B cell (primary cell): ENCODE measurements at regions not wholly inside any gene's neighbourhood (a gene's known extent, or its start where the extent isn't known, plus 50 kb on each side); places are given as distances from the start of the nearest gene placed in this dataset.

Source experiments
- ATAC-seq: fragments of 200-7000 bp; cut with Tn5 transposase; one replicate; pipeline ENCODE4 v1.10.0; 2021; ENCODE audit warnings: low read depth, mild to moderate bottlenecking, moderate number of reproducible peaks, moderate library complexity
- CTCF ChIA-PET: fragments of 350-600 bp; sonication (Branson Sonifier 250); formaldehyde crosslinking; loops from one replicate; lab custom pipeline; 2021; ENCODE audit warnings: antibody characterized with exemption, inconsistent platforms; lab: Charles Lee
- POLR2A ChIA-PET: fragments of 350-600 bp; sonication (Branson Sonifier 250); formaldehyde crosslinking; loops from one replicate; lab custom pipeline; 2021; ENCODE audit warnings: antibody characterized with exemption; lab: Charles Lee
- DNase-seq: peaks from one replicate; pipeline ENCODE4 v3.0.0; 2013
- H2AFZ ChIP-seq: 2 replicates; pipeline ENCODE4 v1.6.1; 2012; ENCODE audit warnings: mild to moderate bottlenecking, low read depth, low read length; ENCODE audit not compliant: insufficient read depth, poor library complexity, severe bottlenecking
- H3K27ac ChIP-seq, 2 donors: 1 replicate in 1 of 2; 2 replicates in 1 of 2; pipeline ENCODE4 v1.5.1; 2012 to 2013; ENCODE audit warnings: low read length in 2 of 2, mild to moderate bottlenecking in 2 of 2, moderate library complexity in 1 of 2
- H3K27me3 ChIP-seq, 4 experiments: fragments of 200-600 bp in 1 of 4; sonication (generic) in 1 of 4; replicated peaks in 1 of 4; 1 replicate in 2 of 4; 2 replicates in 2 of 4; pipeline versions ENCODE4 v1.6.1 to v1.7.0; 2013 to 2016; ENCODE audit warnings: low read length in 3 of 4, mild to moderate bottlenecking in 2 of 4, mixed read lengths in 1 of 4, moderate library complexity in 1 of 4; ENCODE audit not compliant: insufficient read depth in 4 of 4, control insufficient read depth in 3 of 4; ENCODE audit errors: control extremely low read depth in 1 of 4
- H3K36me3 ChIP-seq, 2 experiments: replicated peaks in 1 of 2; 1 replicate in 1 of 2; 2 replicates in 1 of 2; pipeline versions ENCODE4 v1.6.1 to v1.7.1; 2013; ENCODE audit warnings: low read length in 1 of 2; ENCODE audit not compliant: insufficient read depth in 2 of 2, control insufficient read depth in 1 of 2; ENCODE audit errors: control extremely low read depth in 1 of 2, extremely low read depth in 1 of 2
- H3K4me1 ChIP-seq, 2 donors: fragments of 200-600 bp in 1 of 2; sonication (generic) in 1 of 2; 1 replicate in 1 of 2; 2 replicates in 1 of 2; pipeline versions ENCODE4 v1.5.1 to v1.6.1; 2013 to 2017; ENCODE audit warnings: low read length in 2 of 2; ENCODE audit not compliant: control insufficient read depth in 2 of 2, insufficient read depth in 2 of 2
- H3K4me2 ChIP-seq: replicated peaks from 2 replicates; pipeline ENCODE3; 2012; ENCODE audit warnings: mild to moderate bottlenecking, low read depth, low read length; ENCODE audit not compliant: poor library complexity, severe bottlenecking
- H3K4me3 ChIP-seq, 5 experiments: fragments of 200-600 bp in 1 of 5; sonication (generic) in 1 of 5; 1 replicate in 3 of 5; 2 replicates in 2 of 5; pipeline versions ENCODE4 v1.5.1 to v1.7.0; 2011 to 2016; ENCODE audit warnings: low read length in 4 of 5, mild to moderate bottlenecking in 4 of 5, low read depth in 2 of 5, control low read depth in 1 of 5, moderate library complexity in 1 of 5; ENCODE audit not compliant: insufficient read depth in 1 of 5; ENCODE audit errors: control extremely low read depth in 1 of 5, extremely low read depth in 1 of 5
- H3K79me2 ChIP-seq: fragments of 200-600 bp; sonication (generic); one replicate; pipeline ENCODE4 v1.6.0; 2016; ENCODE audit warnings: low read length; ENCODE audit not compliant: control insufficient read depth, insufficient read depth
- H3K9ac ChIP-seq: fragments of 200-600 bp; sonication (generic); 2 replicates; pipeline ENCODE4 v1.6.1; 2017; ENCODE audit warnings: mild to moderate bottlenecking, low read length, moderate library complexity
- H3K9me3 ChIP-seq, 3 donors: one replicate each; pipeline versions ENCODE4 v1.6.1 to v1.7.1; 2013; ENCODE audit warnings: low read length in 2 of 3; ENCODE audit not compliant: control insufficient read depth in 2 of 3, insufficient read depth in 1 of 3; ENCODE audit errors: control extremely low read depth in 1 of 3
- H4K20me1 ChIP-seq: 2 replicates; pipeline ENCODE4 v1.6.0; 2012; ENCODE audit warnings: mild to moderate bottlenecking, low read length; ENCODE audit not compliant: insufficient read depth, control insufficient read depth, poor library complexity, severe bottlenecking
- H3K27ac Mint-ChIP-seq: one replicate; pipeline ENCODE4 v1.8.0; 2021; ENCODE audit warnings: mixed read lengths
- H3K27me3 Mint-ChIP-seq: one replicate; pipeline ENCODE4 v1.8.0; 2021; ENCODE audit warnings: mixed read lengths
- H3K4me1 Mint-ChIP-seq: one replicate; pipeline ENCODE4 v1.8.0; 2021; ENCODE audit warnings: mixed read lengths
- H3K4me3 Mint-ChIP-seq: one replicate; pipeline ENCODE4 v1.8.0; 2021; ENCODE audit warnings: mixed read lengths
- H3K9me3 Mint-ChIP-seq: one replicate; pipeline ENCODE4 v1.8.0; 2022; ENCODE audit warnings: mixed read lengths; ENCODE audit not compliant: insufficient read depth
- CTCF ChIP-seq: fragments of 200-600 bp; IDR thresholded peaks from one replicate; pipeline ENCODE4 v1.8.0; 2022; ENCODE audit warnings: antibody characterized with exemption, mild to moderate bottlenecking
- EZH2 ChIP-seq: IDR thresholded peaks from 2 replicates; pipeline ENCODE4 v1.6.1; 2012; ENCODE audit warnings: borderline replicate concordance, low read depth, mild to moderate bottlenecking, moderate library complexity, low read length; ENCODE audit not compliant: insufficient read depth, poor library complexity, severe bottlenecking
- WGBS: methylation state at CpG from one replicate; pipeline ENCODE4 v1.1.5; 2013; ENCODE audit warnings: missing lambda C conversion rate; ENCODE audit not compliant: insufficient coverage; 5-methylcytosine and 5-hydroxymethylcytosine counted together
- intact Hi-C: fragments of 100-400 bp; cut with micrococcal nuclease; formaldehyde crosslinking; loops from one replicate; pipeline ENCODE4 v1.10.0; 2022

DNA sequence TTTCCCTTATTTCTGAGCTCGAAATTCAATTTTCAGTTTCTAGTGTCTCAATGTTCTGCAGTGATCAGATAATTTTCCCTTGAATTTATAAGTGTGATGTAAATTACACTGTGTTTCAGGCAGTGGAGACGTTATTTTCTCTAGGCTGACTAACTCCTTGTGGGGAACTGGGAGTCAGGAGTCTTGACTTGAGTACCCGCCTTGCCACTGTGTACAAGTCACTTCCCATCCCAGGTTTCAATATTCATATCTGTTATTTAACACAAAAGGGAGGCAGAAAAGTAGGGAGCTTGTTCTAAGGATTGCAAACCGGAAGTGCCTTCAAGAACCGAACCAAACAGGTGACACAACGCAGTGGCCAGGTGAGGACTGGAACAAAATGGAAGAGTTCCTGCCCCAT lies 196.5 kb downstream of the MEX3B start:
- no peak overlapping the region for H3K27ac ChIP-seq
- no peaks in the 10 kb centered on the region for H3K9me3 ChIP-seq
- intact Hi-C loops: no loop called here
- H3K9ac ChIP-seq: no peak overlapping the region
- CTCF ChIA-PET: no interaction called here
- no peaks in the 10 kb centered on the region for H3K36me3 ChIP-seq
- H3K4me2 ChIP-seq: no peak overlapping the region
- TF ChIP-seq EZH2: no peak
- no peak for TF ChIP-seq CTCF
- H3K79me2 ChIP-seq: no peaks in the 10 kb centered on the region
- no peaks in the 10 kb centered on the region for H3K4me1 ChIP-seq
- Mint-ChIP-seq H3K27me3 (peaks cover 19% of the 10 kb centered on the region), H3K4me3 (no peak overlapping the region), H3K27ac (no peak overlapping the region), H3K9me3 (no peaks in the 10 kb centered on the region), H3K4me1 (no peaks in the 10 kb centered on the region)
- ATAC-seq (no peak), DNase-seq (no peak)
- H3K4me3 ChIP-seq: no peak overlapping the region
- H4K20me1 ChIP-seq: no peaks in the 10 kb centered on the region
- 83% methylated on average over 4 of the region's 6 CpGs for WGBS
- no peak overlapping the region for H2AFZ ChIP-seq
- POLR2A ChIA-PET: no interaction called here
- H3K27me3 ChIP-seq: no peaks in the 10 kb centered on the region

DNA sequence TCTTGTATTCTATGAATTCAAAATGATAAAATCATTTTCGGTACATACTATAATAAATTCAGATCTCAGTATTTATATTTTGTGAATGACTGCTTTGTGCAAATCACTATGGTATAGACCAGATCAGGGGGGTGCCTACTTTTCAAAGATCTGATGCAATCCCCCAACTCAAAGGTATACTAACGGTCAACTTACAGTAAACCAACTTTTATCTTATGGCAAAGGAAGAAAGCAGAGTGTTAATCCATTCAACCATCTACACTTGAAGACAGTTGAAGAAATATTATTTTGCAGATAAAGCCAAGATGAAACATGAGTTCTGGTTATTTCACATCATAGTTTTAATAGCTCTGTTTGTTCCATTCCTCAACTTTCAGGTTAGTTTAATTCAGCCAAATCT lies 197.1 kb downstream of the MEX3B start:
- no peaks in the 10 kb centered on the region for H3K79me2 ChIP-seq
- H3K9me3 ChIP-seq: no peaks in the 10 kb centered on the region
- no peaks in the 10 kb centered on the region for H3K4me1 ChIP-seq
- H3K4me3 ChIP-seq: no peak overlapping the region
- ChIA-PET POLR2A (no interaction called here), CTCF (no interaction called here)
- ATAC-seq: no peak
- no CpG with 5 or more reads among the region's 2 CpGs for WGBS
- H3K9ac ChIP-seq: no peak overlapping the region
- Mint-ChIP-seq H3K4me1 (no peaks in the 10 kb centered on the region), H3K4me3 (no peak overlapping the region), H3K27ac (no peak overlapping the region), H3K9me3 (no peaks in the 10 kb centered on the region), H3K27me3 (peaks cover 19% of the 10 kb centered on the region)
- H3K27me3 ChIP-seq: no peaks in the 10 kb centered on the region
- no peaks in the 10 kb centered on the region for H4K20me1 ChIP-seq
- no peaks in the 10 kb centered on the region for H3K36me3 ChIP-seq
- no peak overlapping the region for H2AFZ ChIP-seq
- no peak for DNase-seq
- H3K4me2 ChIP-seq: no peak overlapping the region
- TF ChIP-seq EZH2 (no peak), CTCF (no peak)
- no peak overlapping the region for H3K27ac ChIP-seq
- intact Hi-C loops: no loop called here
